Liver (tissue), 8 donors: ENCODE measurements at regions not wholly inside any gene's neighbourhood (a gene's known extent, or its start where the extent isn't known, plus 50 kb on each side); places are given as distances from the start of the nearest gene placed in this dataset.

Experiments used
- DNase-seq: peaks from one replicate; pipeline ENCODE4 v3.0.0-alpha.2; 2017; ENCODE audit warnings: low spot score
- H3K27ac ChIP-seq, 2 donors: one replicate each; pipeline ENCODE4 v1.7.0; 2013; ENCODE audit warnings: inconsistent platforms in 2 of 2, low read length in 2 of 2, control low read depth in 1 of 2, low read depth in 1 of 2, mild to moderate bottlenecking in 1 of 2
- H3K27me3 ChIP-seq, 4 donors: one replicate each; pipeline versions ENCODE4 v1.6.1 to v1.7.0; 2013; ENCODE audit warnings: low read length in 3 of 4, inconsistent platforms in 1 of 4, mild to moderate bottlenecking in 1 of 4, moderate library complexity in 1 of 4; ENCODE audit not compliant: control insufficient read depth in 4 of 4, insufficient read depth in 4 of 4
- H3K36me3 ChIP-seq, 4 donors: one replicate each; pipeline versions ENCODE4 v1.6.1 to v1.7.0; 2013; ENCODE audit warnings: low read length in 3 of 4, mild to moderate bottlenecking in 3 of 4, low read depth in 1 of 4, moderate library complexity in 1 of 4; ENCODE audit not compliant: control insufficient read depth in 4 of 4, insufficient read depth in 3 of 4
- H3K4me1 ChIP-seq, 4 donors: one replicate each; pipeline versions ENCODE4 v1.6.1 to v1.7.0; 2013; ENCODE audit warnings: low read length in 3 of 4, mild to moderate bottlenecking in 3 of 4, moderate library complexity in 1 of 4; ENCODE audit not compliant: control insufficient read depth in 4 of 4, insufficient read depth in 4 of 4
- H3K4me3 ChIP-seq, 3 donors: one replicate each; pipeline versions ENCODE4 v1.6.1 to v1.7.0; 2013; ENCODE audit warnings: low read length in 3 of 3, control low read depth in 1 of 3, low read depth in 1 of 3, mild to moderate bottlenecking in 1 of 3
- H3K9ac ChIP-seq, 2 donors: one replicate each; pipeline ENCODE4 v1.7.0; 2013; ENCODE audit warnings: low read length in 2 of 2, mild to moderate bottlenecking in 2 of 2, moderate library complexity in 2 of 2, control low read depth in 1 of 2, low read depth in 1 of 2
- H3K9me3 ChIP-seq, 4 donors: one replicate each; pipeline versions ENCODE4 v1.6.1 to v1.7.0; 2013; ENCODE audit warnings: low read length in 3 of 4; ENCODE audit not compliant: control insufficient read depth in 4 of 4
- ATF3 ChIP-seq: IDR thresholded peaks from 2 replicates; pipeline ENCODE4 v1.6.1; 2016; ENCODE audit warnings: antibody characterized with exemption
- CTCF ChIP-seq: fragments of 150-350 bp; IDR thresholded peaks from 2 replicates; pipeline ENCODE4 v1.5.1; 2017; ENCODE audit warnings: improper control_type of control experiment, low read depth, low read length; ENCODE audit not compliant: missing input control
- EGR1 ChIP-seq, 2 donors: IDR thresholded peaks; 2 replicates each; pipeline ENCODE4 v1.6.1; 2016 to 2018; ENCODE audit warnings: antibody characterized with exemption in 2 of 2, low read depth in 2 of 2
- FOXA1 ChIP-seq: IDR thresholded peaks from 2 replicates; pipeline ENCODE4 v1.6.1; 2016; ENCODE audit warnings: antibody characterized with exemption
- FOXA2 ChIP-seq: IDR thresholded peaks from 2 replicates; pipeline ENCODE4 v1.6.1; 2016; ENCODE audit warnings: antibody characterized with exemption
- GABPA ChIP-seq, 2 donors: IDR thresholded peaks in 1 of 2; conservative IDR thresholded peaks in 1 of 2; 2 replicates each; pipeline ENCODE4 v1.6.1; 2016; ENCODE audit warnings: antibody characterized with exemption in 2 of 2, mild to moderate bottlenecking in 1 of 2, moderate library complexity in 1 of 2
- HNF4A ChIP-seq, 2 donors: conservative IDR thresholded peaks; 2 replicates each; pipeline ENCODE4 v1.6.1; 2016; ENCODE audit warnings: antibody characterized with exemption in 2 of 2, mild to moderate bottlenecking in 2 of 2
- HNF4G ChIP-seq: IDR thresholded peaks from 2 replicates; pipeline ENCODE4 v1.6.1; 2016; ENCODE audit warnings: antibody characterized with exemption
- JUND ChIP-seq, 2 donors: IDR thresholded peaks; 2 replicates each; pipeline ENCODE4 v1.6.1; 2016; ENCODE audit warnings: antibody characterized with exemption in 2 of 2
- MAX ChIP-seq: IDR thresholded peaks from 2 replicates; pipeline ENCODE4 v1.6.1; 2016; ENCODE audit warnings: antibody characterized with exemption
- NR2F2 ChIP-seq: IDR thresholded peaks from 2 replicates; pipeline ENCODE4 v1.6.1; 2016; ENCODE audit warnings: antibody characterized with exemption
- RAD21 ChIP-seq, 2 donors: IDR thresholded peaks; 2 replicates each; pipeline ENCODE4 v1.6.1; 2016; ENCODE audit warnings: antibody characterized with exemption in 2 of 2, mild to moderate bottlenecking in 2 of 2
- REST ChIP-seq: IDR thresholded peaks from 2 replicates; pipeline ENCODE4 v1.6.1; 2016; ENCODE audit warnings: antibody characterized with exemption, mild to moderate bottlenecking
- RXRA ChIP-seq, 2 donors: IDR thresholded peaks; 2 replicates each; pipeline ENCODE4 v1.6.1; 2017 to 2018; ENCODE audit warnings: antibody characterized with exemption in 2 of 2, mild to moderate bottlenecking in 1 of 2
- SP1 ChIP-seq: IDR thresholded peaks from 2 replicates; pipeline ENCODE4 v1.6.1; 2018; ENCODE audit warnings: antibody characterized with exemption, mild to moderate bottlenecking
- TAF1 ChIP-seq: conservative IDR thresholded peaks from 2 replicates; pipeline ENCODE4 v1.6.1; 2016; ENCODE audit warnings: antibody characterized with exemption, mild to moderate bottlenecking
- YY1 ChIP-seq: IDR thresholded peaks from 2 replicates; pipeline ENCODE4 v1.6.1; 2016; ENCODE audit warnings: antibody characterized with exemption, mild to moderate bottlenecking
- ZBTB33 ChIP-seq: IDR thresholded peaks from 2 replicates; pipeline ENCODE4 v1.6.1; 2016; ENCODE audit warnings: antibody characterized with exemption
- WGBS: extraction: QIAGEN DNeasy Blood & Tissue Kit; methylation state at CpG from one replicate; pipeline ENCODE4 v1.1.7; 2013; 5-methylcytosine and 5-hydroxymethylcytosine counted together
- donor health status: healthy.
- donor health status: healthy.
- donor health status: healthy.
- donor health status: healthy.
- donor health status: healthy.

- H3K4me1 ChIP-seq: no peaks in the 10 kb centered on the region
- no peak overlapping the region for H3K27ac ChIP-seq
- WGBS: 72% methylated on average over 3 of the region's 3 CpGs
- no peaks in the 10 kb centered on the region for H3K36me3 ChIP-seq
- no peak overlapping the region for H3K9ac ChIP-seq
- H3K9me3 ChIP-seq: no peaks in the 10 kb centered on the region
- DNase-seq: no peak
- peaks cover 0 to 2% (median 0%) of the 10 kb centered on the region in 4 donors for H3K27me3 ChIP-seq
- H3K4me3 ChIP-seq: no peak overlapping the region
- TF ChIP-seq GABPA (IDR thresholded peaks at IDR 0.05 in 1 of 2, conservative IDR thresholded peaks at IDR 0.05 in 1 of 2): no peak
- TF ChIP-seq YY1: no peak
- TF ChIP-seq FOXA1: no peak
- TF ChIP-seq MAX: no peak
- TF ChIP-seq ZBTB33: no peak
- no peak for TF ChIP-seq ATF3
- TF ChIP-seq RAD21 (IDR thresholded peaks at IDR 0.05): no peak
- TF ChIP-seq HNF4G: no peak
- TF ChIP-seq RXRA (IDR thresholded peaks at IDR 0.05): no peak
- no peak for TF ChIP-seq JUND (IDR thresholded peaks at IDR 0.05)
Observed at GRCh38 chr7:114789871-114790311, 132.0 kb upstream of the MDFIC start.

GRCh38 chr7:114790521-114790920 lies 131.4 kb upstream of the MDFIC start:
- Histone ChIP-seq H3K9ac (no peak overlapping the region), H3K9me3 (no peaks in the 10 kb centered on the region), H3K4me3 (no peak overlapping the region), H3K27me3 (peaks cover 0 to 2% (median 0%) of the 10 kb centered on the region in 4 donors), H3K4me1 (no peaks in the 10 kb centered on the region), H3K27ac (no peak overlapping the region), H3K36me3 (no peaks in the 10 kb centered on the region)
- 43% methylated on average over 1 of the region's 1 CpG for whole genome bisulfite sequencing
- DNase-seq: no peak
- TF ChIP-seq FOXA2: no peak
- no peak for TF ChIP-seq JUND (IDR thresholded peaks at IDR 0.05)
- TF ChIP-seq EGR1 (IDR thresholded peaks at IDR 0.05; ENCODE audit: low read depth in 2 of 2): no peak
- TF ChIP-seq TAF1: no peak
- TF ChIP-seq SP1: no peak
- no peak for TF ChIP-seq MAX
- no peak for TF ChIP-seq CTCF
- no peak for TF ChIP-seq RXRA (IDR thresholded peaks at IDR 0.05)
- TF ChIP-seq RAD21 (IDR thresholded peaks at IDR 0.05): no peak
- no peak for TF ChIP-seq REST
- TF ChIP-seq HNF4A (conservative IDR thresholded peaks at IDR 0.05): no peak
- TF ChIP-seq NR2F2: no peak
- TF ChIP-seq ATF3: no peak
- TF ChIP-seq ZBTB33: no peak
